Urothelium cell line (cell line): ENCODE measurements at regions not wholly inside any gene's neighbourhood (a gene's known extent, or its start where the extent isn't known, plus 50 kb on each side); places are given as distances from the start of the nearest gene placed in this dataset.

Experiments
- DNase-seq: peaks from one replicate; pipeline ENCODE4 v3.0.0; 2011; ENCODE audit warnings: low spot score, mixed read lengths
- FAIRE-seq: peaks from 2 replicates; lab custom pipeline; 2011; peaks lifted over from hg19 to GRCh38; lab: Jason Lieb, UNC

- DNase-seq: no peak
- no peak for FAIRE-seq
Observed at GRCh38 chrX:46306103-46306502, 239.1 kb downstream of the ZNF674 start.

GRCh38 chrX:46305431-46305830 lies 239.8 kb downstream of the ZNF674 start:
- DNase-seq (no peak), FAIRE-seq (no peak)

GRCh38 chrX:46301903-46302302 lies 243.3 kb downstream of the ZNF674 start:
- no peak for FAIRE-seq
- DNase-seq: no peak

- DNase-seq (no peak), FAIRE-seq (no peak)
Observed at GRCh38 chrX:46298821-46299220, 246.4 kb downstream of the ZNF674 start.

GRCh38 chrX:46295963-46296362 lies 249.3 kb downstream of the ZNF674 start:
- FAIRE-seq (no peak), DNase-seq (no peak)

GRCh38 chrX:46294234-46294633 lies 251.0 kb downstream of the ZNF674 start:
- no peak for DNase-seq
- no peak for FAIRE-seq

GRCh38 chrX:46279925-46280313 lies 265.3 kb downstream of the ZNF674 start:
- FAIRE-seq: no peak
- DNase-seq: no peak

- FAIRE-seq (no peak), DNase-seq (no peak)
Observed at GRCh38 chrX:46279214-46279924, 265.9 kb downstream of the ZNF674 start.

- FAIRE-seq (no peak), DNase-seq (no peak)
Observed at GRCh38 chrX:46278572-46278971, 266.6 kb downstream of the ZNF674 start.

- peak; percentile 51 for DNase-seq
- FAIRE-seq: no peak
Observed at GRCh38 chrX:46268412-46268811, 276.8 kb downstream of the ZNF674 start.

- FAIRE-seq (no peak), DNase-seq (no peak)
Observed at GRCh38 chrX:46263494-46263893, 281.7 kb downstream of the ZNF674 start.

- no peak for FAIRE-seq
Observed at GRCh38 chrX:46262304-46262703, 282.9 kb downstream of the ZNF674 start.

GRCh38 chrX:46260499-46260898 lies 284.7 kb downstream of the ZNF674 start:
- DNase-seq (peak; percentile 40), FAIRE-seq (no peak)

More at GRCh38 chrX:46262304-46262703, 282.9 kb downstream of the ZNF674 start:
- DNase-seq: no peak

- no peak for DNase-seq
- FAIRE-seq: no peak
Observed at GRCh38 chrX:46258356-46258755, 286.9 kb downstream of the ZNF674 start.

GRCh38 chrX:46257451-46257879 lies 287.8 kb downstream of the ZNF674 start:
- FAIRE-seq (no peak), DNase-seq (no peak)

- FAIRE-seq (no peak), DNase-seq (no peak)
Observed at GRCh38 chrX:46256875-46257274, 288.3 kb downstream of the ZNF674 start.

GRCh38 chrX:46255046-46255445 lies 290.2 kb downstream of the ZNF674 start:
- DNase-seq (no peak), FAIRE-seq (no peak)

GRCh38 chrX:46254641-46255040 lies 290.6 kb downstream of the ZNF674 start:
- no peak for DNase-seq
- no peak for FAIRE-seq

GRCh38 chrX:46251755-46252154 lies 293.5 kb downstream of the ZNF674 start:
- FAIRE-seq: peak; percentile 37
- DNase-seq: peak; percentile 69

- FAIRE-seq (no peak), DNase-seq (no peak)
Observed at GRCh38 chrX:46250151-46250550, 295.1 kb downstream of the ZNF674 start.

GRCh38 chrX:46247456-46247855 lies 297.8 kb downstream of the ZNF674 start:
- FAIRE-seq: no peak

GRCh38 chrX:46244451-46244850 lies 300.8 kb downstream of the ZNF674 start:
- FAIRE-seq (no peak), DNase-seq (no peak)

More at GRCh38 chrX:46247456-46247855, 297.8 kb downstream of the ZNF674 start:
- no peak for DNase-seq

- DNase-seq: no peak
- FAIRE-seq: no peak
Observed at GRCh38 chrX:46236411-46236810, 308.8 kb downstream of the ZNF674 start.
